Loucy (cell line): ENCODE measurements at regions not wholly inside any gene's neighbourhood (a gene's known extent, or its start where the extent isn't known, plus 50 kb on each side); places are given as distances from the start of the nearest gene placed in this dataset.

Experiments
- H2AFZ ChIP-seq: fragments of 200-600 bp; sonication (generic); 2 replicates; pipeline ENCODE4 v1.6.0; 2016; ENCODE audit warnings: antibody characterized with exemption, mild to moderate bottlenecking, low read length, moderate library complexity
- H3F3A ChIP-seq: fragments of 200-600 bp; 2 replicates; pipeline ENCODE4 v1.6.0; 2016; ENCODE audit warnings: antibody characterized with exemption, low read depth, mild to moderate bottlenecking
- H3K27me3 ChIP-seq: fragments of 200-600 bp; sonication (generic); 2 replicates; pipeline ENCODE4 v1.6.1; 2014; ENCODE audit warnings: low read length, mild to moderate bottlenecking; ENCODE audit not compliant: insufficient read depth, poor library complexity, severe bottlenecking
- H3K36me3 ChIP-seq: fragments of 200-600 bp; sonication (generic); 2 replicates; pipeline ENCODE4 v1.6.1; 2016; ENCODE audit warnings: low read length; ENCODE audit not compliant: insufficient read depth
- H3K4me1 ChIP-seq: fragments of 200-600 bp; sonication (generic); 2 replicates; pipeline ENCODE4 v1.5.1; 2014; ENCODE audit warnings: low read length, mild to moderate bottlenecking; ENCODE audit not compliant: insufficient read depth, poor library complexity, severe bottlenecking
- H3K4me2 ChIP-seq: fragments of 200-600 bp; sonication (generic); 2 replicates; pipeline ENCODE4 v1.6.0; 2014; ENCODE audit warnings: antibody characterized with exemption, low read length, low read depth, mild to moderate bottlenecking; ENCODE audit not compliant: poor library complexity, severe bottlenecking
- H3K4me3 ChIP-seq: fragments of 200-600 bp; sonication (generic); 2 replicates; pipeline ENCODE4 v1.5.1; 2014; ENCODE audit warnings: low read length, mild to moderate bottlenecking, mixed read lengths; ENCODE audit not compliant: poor library complexity, severe bottlenecking
- H3K79me2 ChIP-seq: fragments of 200-600 bp; sonication (generic); 2 replicates; pipeline ENCODE4 v1.6.1; 2014; ENCODE audit warnings: low read length; ENCODE audit not compliant: insufficient read depth
- H3K9ac ChIP-seq: fragments of 200-600 bp; sonication (generic); 2 replicates; pipeline ENCODE4 v1.6.0; 2014; ENCODE audit warnings: mild to moderate bottlenecking, low read depth, low read length, moderate library complexity; ENCODE audit not compliant: poor library complexity, severe bottlenecking
- H3K9me2 ChIP-seq: fragments of 200-600 bp; sonication (generic); replicated peaks from 2 replicates; pipeline ENCODE4 v1.6.1; 2016; ENCODE audit warnings: low read depth, low read length, mixed read lengths
- H3K9me3 ChIP-seq: fragments of 200-600 bp; sonication (generic); 2 replicates; pipeline ENCODE4 v1.6.1; 2014; ENCODE audit warnings: mild to moderate bottlenecking, antibody characterized with exemption, low read length, low read depth; ENCODE audit not compliant: insufficient read depth
- H4K20me1 ChIP-seq: fragments of 200-600 bp; sonication (generic); 2 replicates; pipeline ENCODE4 v1.6.0; 2014; ENCODE audit warnings: antibody characterized with exemption, low read length, mild to moderate bottlenecking; ENCODE audit not compliant: insufficient read depth, poor library complexity, severe bottlenecking
- CTCF ChIP-seq: fragments of 200-600 bp; sonication (generic); conservative IDR thresholded peaks from 2 replicates; pipeline ENCODE4 v1.5.1; 2014; ENCODE audit warnings: mild to moderate bottlenecking, antibody characterized with exemption, low read length
- EZH2phosphoT487 ChIP-seq: fragments of 200-600 bp; IDR thresholded peaks from 2 replicates; pipeline ENCODE4 v1.6.1; 2018; ENCODE audit warnings: antibody characterized with exemption, mild to moderate bottlenecking, moderate library complexity, borderline replicate concordance

DNA sequence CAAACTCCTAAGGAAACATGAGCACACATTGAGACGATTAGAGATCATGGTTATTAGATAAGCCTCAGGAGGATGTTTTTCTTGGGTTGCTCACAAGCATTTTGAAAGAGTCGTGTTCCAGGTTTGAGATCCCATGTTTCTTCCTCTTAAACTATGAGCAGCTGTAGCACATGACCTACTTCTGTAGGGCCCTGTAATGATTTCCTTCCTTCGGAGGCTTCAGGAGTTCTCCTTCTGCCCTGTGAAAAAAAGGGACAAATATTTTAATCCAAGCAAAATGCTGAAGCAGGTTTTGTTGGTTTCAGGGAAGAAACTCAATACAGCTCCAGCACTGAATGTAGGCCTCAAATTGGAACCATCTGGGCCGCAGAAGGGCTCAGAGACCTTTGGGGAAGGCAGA is 82.6 kb downstream of the POU3F3 start:
- H3K27me3 ChIP-seq: no peaks in the 10 kb centered on the region
- H3K36me3 ChIP-seq: no peaks in the 10 kb centered on the region
- no peaks in the 10 kb centered on the region for H3K9me2 ChIP-seq
- H3K9me3 ChIP-seq: no peaks in the 10 kb centered on the region
- no peak overlapping the region for H2AFZ ChIP-seq
- no peak overlapping the region for H3K4me3 ChIP-seq
- H3F3A ChIP-seq: no peaks in the 10 kb centered on the region
- H3K4me2 ChIP-seq: no peak overlapping the region
- H3K9ac ChIP-seq: no peak overlapping the region
- no peaks in the 10 kb centered on the region for H3K79me2 ChIP-seq
- H4K20me1 ChIP-seq: no peaks in the 10 kb centered on the region
- TF ChIP-seq EZH2phosphoT487: no peak
- no peak for TF ChIP-seq CTCF
- H3K4me1 ChIP-seq: no peaks in the 10 kb centered on the region

GRCh38 chr2:104938231-104938941 is 84.5 kb downstream of the POU3F3 start:
- Histone ChIP-seq H3K4me2 (no peak overlapping the region), H3K4me3 (no peak overlapping the region), H3K9me3 (no peaks in the 10 kb centered on the region), H3K79me2 (no peaks in the 10 kb centered on the region), H4K20me1 (no peaks in the 10 kb centered on the region), H3K36me3 (no peaks in the 10 kb centered on the region), H3F3A (no peaks in the 10 kb centered on the region), H2AFZ (no peak overlapping the region), H3K4me1 (no peaks in the 10 kb centered on the region), H3K27me3 (no peaks in the 10 kb centered on the region), H3K9ac (no peak overlapping the region), H3K9me2 (no peaks in the 10 kb centered on the region)
- no peak for TF ChIP-seq EZH2phosphoT487
- TF ChIP-seq CTCF: no peak

DNA sequence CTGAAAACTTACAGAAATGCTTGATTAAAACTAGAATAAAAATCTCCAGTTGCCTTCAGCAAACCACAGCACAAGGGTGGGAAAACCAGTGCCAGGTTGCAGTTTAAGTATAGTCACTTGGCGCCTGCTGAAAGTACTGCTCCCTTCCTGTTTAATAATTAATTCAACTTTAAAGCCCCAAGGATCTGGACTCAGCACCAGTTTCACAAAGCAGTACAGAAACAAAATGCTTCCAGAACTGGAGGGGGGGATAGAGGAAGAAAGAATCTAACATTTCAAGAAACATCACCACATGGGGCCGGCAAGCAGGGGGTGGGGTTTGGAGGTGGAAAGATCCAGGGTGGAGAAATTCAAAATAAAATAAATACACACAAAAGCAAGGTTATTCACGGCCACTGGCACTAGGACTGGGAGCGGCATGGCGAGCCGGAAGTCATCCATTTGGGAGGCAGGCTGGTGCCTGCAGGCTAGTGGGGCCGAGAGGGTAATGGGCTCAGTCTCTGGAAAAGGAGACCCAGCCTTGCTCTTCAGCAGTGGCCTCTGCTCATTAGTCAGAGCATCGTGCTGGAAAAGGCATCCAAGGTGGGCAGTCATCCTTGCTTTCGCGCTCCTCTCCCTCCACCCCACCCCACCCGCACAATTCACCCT is 85.8 kb downstream of the POU3F3 start:
- TF ChIP-seq EZH2phosphoT487 (no peak), CTCF (no peak)
- H3K27me3 ChIP-seq: no peaks in the 10 kb centered on the region
- H3K4me1 ChIP-seq: no peaks in the 10 kb centered on the region
- no peaks in the 10 kb centered on the region for H3K36me3 ChIP-seq
- no peak overlapping the region for H2AFZ ChIP-seq
- no peak overlapping the region for H3K4me3 ChIP-seq
- no peaks in the 10 kb centered on the region for H3K9me2 ChIP-seq
- H3K9ac ChIP-seq: no peak overlapping the region
- no peaks in the 10 kb centered on the region for H3K9me3 ChIP-seq
- no peaks in the 10 kb centered on the region for H3F3A ChIP-seq
- no peaks in the 10 kb centered on the region for H4K20me1 ChIP-seq
- H3K79me2 ChIP-seq: no peaks in the 10 kb centered on the region
- no peak overlapping the region for H3K4me2 ChIP-seq
